HUES64 (cell line): ENCODE measurements at regions not wholly inside any gene's neighbourhood (a gene's known extent, or its start where the extent isn't known, plus 50 kb on each side); places are given as distances from the start of the nearest gene placed in this dataset.
"Not testable (repeated sequence)": the region's sequence is repeated elsewhere in the genome, so short reads cannot be mapped to it uniquely, and the experiment has no call there.

Source experiments
- H3K27ac ChIP-seq: 2 replicates; pipeline ENCODE4 v1.7.0; 2013; ENCODE audit warnings: low read depth, low read length, inconsistent platforms
- H3K27me3 ChIP-seq: 2 replicates; pipeline ENCODE4 v1.6.1; 2013; ENCODE audit warnings: mild to moderate bottlenecking, low read length; ENCODE audit not compliant: insufficient read depth
- H3K36me3 ChIP-seq: 2 replicates; pipeline ENCODE4 v1.6.1; 2013; ENCODE audit warnings: mild to moderate bottlenecking, low read length; ENCODE audit not compliant: insufficient read depth
- H3K4me1 ChIP-seq: 2 replicates; pipeline ENCODE4 v1.6.1; 2013; ENCODE audit warnings: mild to moderate bottlenecking, low read length, moderate library complexity; ENCODE audit not compliant: insufficient read depth
- H3K4me3 ChIP-seq: 2 replicates; pipeline ENCODE4 v1.5.1; 2013; ENCODE audit warnings: mild to moderate bottlenecking, low read length, moderate library complexity
- H3K9ac ChIP-seq: 2 replicates; pipeline ENCODE4 v1.6.1; 2013; ENCODE audit warnings: mild to moderate bottlenecking, low read depth, low read length
- H3K9me3 ChIP-seq: 2 replicates; pipeline ENCODE4 v1.6.1; 2013; ENCODE audit warnings: low read depth, low read length; ENCODE audit not compliant: insufficient read depth
- WGBS: fragments of 150-250, 120-280 bp; methylation state at CpG from one replicate; pipeline ENCODE4 v1.1.7; 2013; ENCODE audit warnings: missing lambda C conversion rate; 5-methylcytosine and 5-hydroxymethylcytosine counted together

GRCh38 chr2:38465789-38466127 lies 88.7 kb upstream of the ATL2 start:
- no peaks in the 10 kb centered on the region for H3K9me3 ChIP-seq
- no peak overlapping the region for H3K4me3 ChIP-seq
- 54% methylated on average over 4 of the region's 4 CpGs for WGBS
- no peak overlapping the region for H3K27ac ChIP-seq
- H3K4me1 ChIP-seq, result no peaks in the 10 kb centered on the region
- no peak overlapping the region for H3K9ac ChIP-seq
- H3K36me3 ChIP-seq, result no peaks in the 10 kb centered on the region
- H3K27me3 ChIP-seq, result no peaks in the 10 kb centered on the region

- no peaks in the 10 kb centered on the region for H3K4me1 ChIP-seq
These were observed 88.1 kb upstream of the ATL2 start for GRCh38 chr2:38464971-38465788.

GRCh38 chr2:38463752-38464151 lies 86.7 kb upstream of the ATL2 start:
- 94% methylated on average over 4 of the region's 4 CpGs for WGBS
- Histone ChIP-seq H3K27me3 (no peaks in the 10 kb centered on the region), H3K4me1 (no peaks in the 10 kb centered on the region), H3K27ac (no peak overlapping the region), H3K9ac (no peak overlapping the region), H3K36me3 (no peaks in the 10 kb centered on the region), H3K9me3 (no peaks in the 10 kb centered on the region), H3K4me3 (no peak overlapping the region)

More at GRCh38 chr2:38464971-38465788, 88.1 kb upstream of the ATL2 start:
- Histone ChIP-seq H3K9ac (no peak overlapping the region), H3K27me3 (no peaks in the 10 kb centered on the region), H3K4me3 (no peak overlapping the region), H3K36me3 (no peaks in the 10 kb centered on the region), H3K9me3 (no peaks in the 10 kb centered on the region), H3K27ac (no peak overlapping the region)
- WGBS, result 94% methylated on average over 9 of the region's 9 CpGs

GRCh38 chr2:38462121-38462661 lies 85.1 kb upstream of the ATL2 start:
- Histone ChIP-seq H3K27ac (no peak overlapping the region), H3K27me3 (no peaks in the 10 kb centered on the region), H3K9me3 (no peaks in the 10 kb centered on the region), H3K9ac (no peak overlapping the region), H3K4me1 (no peaks in the 10 kb centered on the region), H3K4me3 (no peak overlapping the region), H3K36me3 (no peaks in the 10 kb centered on the region)
- WGBS, result 93% methylated on average over 7 of the region's 7 CpGs

- no peaks in the 10 kb centered on the region for H3K27me3 ChIP-seq
- H3K27ac ChIP-seq, result no peak overlapping the region
- no peaks in the 10 kb centered on the region for H3K9me3 ChIP-seq
- no peak overlapping the region for H3K4me3 ChIP-seq
- no peaks in the 10 kb centered on the region for H3K36me3 ChIP-seq
- WGBS, result no CpG with 5 or more reads among the region's 1 CpG
- H3K9ac ChIP-seq, result no peak overlapping the region
- H3K4me1 ChIP-seq, result no peaks in the 10 kb centered on the region
These were observed 84.4 kb upstream of the ATL2 start for GRCh38 chr2:38461470-38461869.

GRCh38 chr2:38460313-38460712 lies 83.2 kb upstream of the ATL2 start:
- no peak overlapping the region for H3K9ac ChIP-seq
- 96% methylated on average over 2 of the region's 3 CpGs for WGBS
- no peaks in the 10 kb centered on the region for H3K4me1 ChIP-seq
- no peak overlapping the region for H3K27ac ChIP-seq
- no peaks in the 10 kb centered on the region for H3K36me3 ChIP-seq
- H3K9me3 ChIP-seq, result no peaks in the 10 kb centered on the region
- no peaks in the 10 kb centered on the region for H3K27me3 ChIP-seq
- H3K4me3 ChIP-seq, result no peak overlapping the region

GRCh38 chr2:38454081-38454480 lies 77.0 kb upstream of the ATL2 start:
- H3K9me3 ChIP-seq, result no peaks in the 10 kb centered on the region
- H3K4me1 ChIP-seq, result 0 out of 2 replicates have a peak, but pooled peaks cover 4% of the 10 kb centered on the region
- H3K36me3 ChIP-seq, result no peaks in the 10 kb centered on the region
- no peaks in the 10 kb centered on the region for H3K27me3 ChIP-seq
- H3K9ac ChIP-seq, result no peak overlapping the region
- no peak overlapping the region for H3K27ac ChIP-seq
- no peak overlapping the region for H3K4me3 ChIP-seq
- 96% methylated on average over 4 of the region's 4 CpGs for WGBS

GRCh38 chr2:38451778-38452177 lies 74.7 kb upstream of the ATL2 start:
- H3K27ac ChIP-seq, H3K36me3 ChIP-seq, H3K4me3 ChIP-seq, H3K9ac ChIP-seq, H3K9me3 ChIP-seq, H3K27me3 ChIP-seq, H3K4me1 ChIP-seq: not testable (repeated sequence)
- 93% methylated on average over 4 of the region's 5 CpGs for WGBS

- Histone ChIP-seq H3K9me3 (no peaks in the 10 kb centered on the region), H3K4me3 (no peak overlapping the region), H3K36me3 (no peaks in the 10 kb centered on the region), H3K27me3 (peaks cover 6% of the 10 kb centered on the region; the same call in 1 of the 2 replicates), H3K9ac (no peak overlapping the region), H3K4me1 (peaks cover 12% of the 10 kb centered on the region), H3K27ac (no peak overlapping the region)
- 68% methylated on average over 2 of the region's 2 CpGs for WGBS
These were observed 73.4 kb upstream of the ATL2 start for GRCh38 chr2:38450509-38450908.

GRCh38 chr2:38448692-38449410 lies 71.8 kb upstream of the ATL2 start:
- Histone ChIP-seq H3K4me1 (peaks cover 22% of the 10 kb centered on the region), H3K36me3 (no peaks in the 10 kb centered on the region), H3K27me3 (peaks cover 6% of the 10 kb centered on the region; the same call in 1 of the 2 replicates), H3K4me3 (no peak overlapping the region), H3K9me3 (no peaks in the 10 kb centered on the region), H3K27ac (no peak overlapping the region), H3K9ac (no peak overlapping the region)
- WGBS, result 94% methylated on average over 6 of the region's 6 CpGs

- Histone ChIP-seq H3K9ac (no peak overlapping the region), H3K36me3 (no peaks in the 10 kb centered on the region), H3K4me3 (no peak overlapping the region), H3K9me3 (no peaks in the 10 kb centered on the region), H3K4me1 (peaks cover 40% of the 10 kb centered on the region), H3K27me3 (peaks cover 6% of the 10 kb centered on the region; the same call in 1 of the 2 replicates), H3K27ac (no peak overlapping the region)
- 69% methylated on average over 7 of the region's 7 CpGs for WGBS
These were observed 70.0 kb upstream of the ATL2 start for GRCh38 chr2:38446906-38447561.
